GM12878 (cell line): ENCODE measurements at regions not wholly inside any gene's neighbourhood (a gene's known extent, or its start where the extent isn't known, plus 50 kb on each side); places are given as distances from the start of the nearest gene placed in this dataset.

Experiments
- DPF2 ChIP-seq: fragments of 450-650 bp; IDR thresholded peaks from 2 replicates; pipeline ENCODE4 v1.6.1; 2017; ENCODE audit warnings: mild to moderate bottlenecking
- EP300 ChIP-seq, 2 experiments: fragments of 150-350 bp in 1 of 2; IDR thresholded peaks; 2 replicates each; pipeline ENCODE4 v1.6.1; 2011 to 2012; ENCODE audit warnings: low read depth in 2 of 2, low read length in 2 of 2, borderline replicate concordance in 1 of 2, improper control_type of control experiment in 1 of 2, inconsistent platforms in 1 of 2; ENCODE audit not compliant: control insufficient read depth in 1 of 2
- MYC ChIP-seq: IDR thresholded peaks from 2 replicates; pipeline ENCODE4 v1.6.1; 2011; ENCODE audit warnings: mild to moderate bottlenecking, low read length, moderate library complexity, inconsistent platforms; ENCODE audit not compliant: insufficient read depth, insufficient replicate concordance, insufficient read length, severe bottlenecking
- NR2C2 ChIP-seq: IDR thresholded peaks from 2 replicates; pipeline ENCODE4 v1.6.1; 2011; ENCODE audit warnings: borderline replicate concordance, low read depth; ENCODE audit not compliant: control insufficient read depth, insufficient read length
- PRDM15 ChIP-seq: fragments of 450-650 bp; formaldehyde crosslinking; IDR thresholded peaks from 2 replicates; pipeline ENCODE4 v1.4.0; 2020; ENCODE audit warnings: mild to moderate bottlenecking, moderate library complexity
- RAD21 ChIP-seq: IDR thresholded peaks from 2 replicates; pipeline ENCODE4 v1.6.1; 2011; ENCODE audit warnings: mild to moderate bottlenecking, low read depth, low read length, moderate library complexity; ENCODE audit not compliant: insufficient read depth
- SMAD1 ChIP-seq: fragments of 450-650 bp; IDR thresholded peaks from 2 replicates; pipeline ENCODE4 v1.6.1; 2018; ENCODE audit warnings: mild to moderate bottlenecking, low read depth; ENCODE audit not compliant: partially characterized antibody
- ZNF274 ChIP-seq: IDR thresholded peaks from one replicate; pipeline ENCODE4 v1.8.0; 2011; ENCODE audit not compliant: insufficient read length, insufficient read depth
- TF ChIP-seq, protein P1 (sequence below), 3 experiments: IDR thresholded peaks in 2 of 3; conservative IDR thresholded peaks in 1 of 3; 2 replicates each; pipeline ENCODE4 v1.5.1; 2011; ENCODE audit warnings: low read depth in 3 of 3, low read length in 3 of 3, mild to moderate bottlenecking in 3 of 3, control low read depth in 2 of 3, moderate library complexity in 2 of 3, inconsistent platforms in 1 of 3, mixed read lengths in 1 of 3; ENCODE audit not compliant: control insufficient read depth in 2 of 3, insufficient read depth in 1 of 3; ENCODE audit errors: extremely low read depth in 1 of 3

GRCh38 chr2:128536925-128537620, 218.4 kb upstream of the HS6ST1 start:
- TF ChIP-seq DPF2 = no peak
- no peak for TF ChIP-seq SMAD1
- no peak for TF ChIP-seq ZNF274
- TF ChIP-seq, protein P1, sequence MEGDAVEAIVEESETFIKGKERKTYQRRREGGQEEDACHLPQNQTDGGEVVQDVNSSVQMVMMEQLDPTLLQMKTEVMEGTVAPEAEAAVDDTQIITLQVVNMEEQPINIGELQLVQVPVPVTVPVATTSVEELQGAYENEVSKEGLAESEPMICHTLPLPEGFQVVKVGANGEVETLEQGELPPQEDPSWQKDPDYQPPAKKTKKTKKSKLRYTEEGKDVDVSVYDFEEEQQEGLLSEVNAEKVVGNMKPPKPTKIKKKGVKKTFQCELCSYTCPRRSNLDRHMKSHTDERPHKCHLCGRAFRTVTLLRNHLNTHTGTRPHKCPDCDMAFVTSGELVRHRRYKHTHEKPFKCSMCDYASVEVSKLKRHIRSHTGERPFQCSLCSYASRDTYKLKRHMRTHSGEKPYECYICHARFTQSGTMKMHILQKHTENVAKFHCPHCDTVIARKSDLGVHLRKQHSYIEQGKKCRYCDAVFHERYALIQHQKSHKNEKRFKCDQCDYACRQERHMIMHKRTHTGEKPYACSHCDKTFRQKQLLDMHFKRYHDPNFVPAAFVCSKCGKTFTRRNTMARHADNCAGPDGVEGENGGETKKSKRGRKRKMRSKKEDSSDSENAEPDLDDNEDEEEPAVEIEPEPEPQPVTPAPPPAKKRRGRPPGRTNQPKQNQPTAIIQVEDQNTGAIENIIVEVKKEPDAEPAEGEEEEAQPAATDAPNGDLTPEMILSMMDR (IDR thresholded peaks at IDR 0.05 in 2 of 3, conservative IDR thresholded peaks at IDR 0.05 in 1 of 3; ENCODE audit: control insufficient read depth in 2 of 3, extremely low read depth in 1 of 3, insufficient read depth in 1 of 3, low read depth in 3 of 3, low read length in 3 of 3) = no peak
- no peak for TF ChIP-seq PRDM15 (CRISPR knock-in tag)
- TF ChIP-seq RAD21 = no peak
- TF ChIP-seq EP300 (IDR thresholded peaks at IDR 0.05; ENCODE audit: borderline replicate concordance in 1 of 2, control insufficient read depth in 1 of 2, low read depth in 2 of 2, low read length in 2 of 2) = no peak
- TF ChIP-seq MYC = no peak
- TF ChIP-seq NR2C2 = no peak
